Mesendoderm (in vitro differentiated cells): ENCODE measurements at regions not wholly inside any gene's neighbourhood (a gene's known extent, or its start where the extent isn't known, plus 50 kb on each side); places are given as distances from the start of the nearest gene placed in this dataset. TPM values are rescaled to one million over a fixed set of nuclear protein-coding genes. Genes with fewer than 3 reads are reported as not detected.

ENCODE experiments used
- small RNA-seq: library from polyadenylated mRNA; stranded (forward); fragments of <200 nt; extraction: miRNeasy Mini kit (QIAGEN cat#:217004); gene quantifications from one replicate; pipeline ENCODE3, GENCODE V24; 2013; ENCODE audit not compliant: insufficient read depth

Small RNA genes lying in the stretch of these regions (small RNA-seq; reads per million reads assigned to genes)
- gene AL731768.1: not detected
